GM12878 (cell line): ENCODE measurements at regions not wholly inside any gene's neighbourhood (a gene's known extent, or its start where the extent isn't known, plus 50 kb on each side); places are given as distances from the start of the nearest gene placed in this dataset.

ENCODE experiments used
- CBX3 ChIP-seq: fragments of 200-600 bp; sonication (generic); IDR thresholded peaks from 2 replicates; pipeline ENCODE4 v1.6.1; 2016; ENCODE audit warnings: low read depth, borderline replicate concordance
- CREB1 ChIP-seq: IDR thresholded peaks from 2 replicates; pipeline ENCODE4 v1.6.1; 2012; ENCODE audit warnings: low read depth, mild to moderate bottlenecking, inconsistent platforms
- EGR1 ChIP-seq, 2 experiments: IDR thresholded peaks; 1 replicate in 1 of 2; 2 replicates in 1 of 2; pipeline ENCODE4 v1.6.1; 2011 to 2012; ENCODE audit warnings: low read depth in 2 of 2, low read length in 2 of 2, borderline replicate concordance in 1 of 2, mild to moderate bottlenecking in 1 of 2, moderate library complexity in 1 of 2
- IKZF2 ChIP-seq, 2 experiments: fragments of 450-650 bp; IDR thresholded peaks; 2 replicates each; pipeline ENCODE4 v1.6.1; 2017; ENCODE audit warnings: mild to moderate bottlenecking in 2 of 2, moderate library complexity in 2 of 2
- JUNB ChIP-seq: IDR thresholded peaks from 2 replicates; pipeline ENCODE4 v1.6.1; 2016; ENCODE audit warnings: antibody characterized with exemption, mild to moderate bottlenecking
- KLF5 ChIP-seq: fragments of 450-650 bp; IDR thresholded peaks from 2 replicates; pipeline ENCODE4 v1.6.1; 2014; ENCODE audit warnings: mild to moderate bottlenecking; ENCODE audit not compliant: partially characterized antibody
- MTA2 ChIP-seq: fragments of 450-650 bp; IDR thresholded peaks from 2 replicates; pipeline ENCODE4 v1.6.1; 2016; ENCODE audit warnings: low read depth, mild to moderate bottlenecking, moderate library complexity
- STAT3 ChIP-seq: IDR thresholded peaks from 2 replicates; pipeline ENCODE4 v1.6.1; 2011; ENCODE audit warnings: low read depth, low read length, improper control_type of control experiment
- SUZ12 ChIP-seq: fragments of 200-600 bp; sonication (generic); IDR thresholded peaks from one replicate; pipeline ENCODE4 v1.6.1; 2018; ENCODE audit warnings: antibody characterized with exemption, mild to moderate bottlenecking; ENCODE audit not compliant: unreplicated experiment
- TAF1 ChIP-seq: IDR thresholded peaks from 2 replicates; pipeline ENCODE4 v1.6.1; 2011; ENCODE audit warnings: mild to moderate bottlenecking, low read depth, low read length, borderline replicate concordance
- ZNF24 ChIP-seq: fragments of 450-650 bp; IDR thresholded peaks from 2 replicates; pipeline ENCODE4 v1.6.1; 2017; ENCODE audit warnings: antibody characterized with exemption, mild to moderate bottlenecking
- ZZZ3 ChIP-seq: IDR thresholded peaks from 2 replicates; pipeline ENCODE4 v1.6.1; 2011; ENCODE audit warnings: low read depth; ENCODE audit not compliant: control insufficient read depth, insufficient read length
- TF ChIP-seq, protein P1 (sequence below): IDR thresholded peaks from 2 replicates; pipeline ENCODE4 v1.6.1; 2011; ENCODE audit warnings: low read depth, low read length, improper control_type of control experiment, borderline replicate concordance
- TF ChIP-seq, protein P2 (sequence below): IDR thresholded peaks from 2 replicates; pipeline ENCODE4 v1.6.1; 2012; ENCODE audit warnings: low read depth, low read length, improper control_type of control experiment
- TF ChIP-seq, protein P3 (sequence below): IDR thresholded peaks from 2 replicates; pipeline ENCODE4 v1.6.1; 2011; ENCODE audit warnings: borderline replicate concordance, low read depth, mild to moderate bottlenecking, moderate library complexity, low read length; ENCODE audit not compliant: insufficient read depth, poor library complexity, severe bottlenecking
- TF ChIP-seq, protein P4 (sequence below): fragments of 450-650 bp; IDR thresholded peaks from 2 replicates; pipeline ENCODE4 v1.6.1; 2017; ENCODE audit warnings: low read depth, mild to moderate bottlenecking, moderate library complexity
- TF ChIP-seq, protein P5 (sequence below): IDR thresholded peaks from 2 replicates; pipeline ENCODE4 v1.6.1; 2012; ENCODE audit warnings: low read length, inconsistent platforms
- TF ChIP-seq, protein P6 (sequence below): IDR thresholded peaks from 2 replicates; pipeline ENCODE4 v1.6.1; 2012; ENCODE audit warnings: low read depth, low read length, improper control_type of control experiment
- TF ChIP-seq, protein P7 (sequence below): fragments of 450-650 bp; IDR thresholded peaks from 2 replicates; pipeline ENCODE4 v1.6.1; 2016; ENCODE audit warnings: mild to moderate bottlenecking, moderate library complexity, borderline replicate concordance

DNA sequence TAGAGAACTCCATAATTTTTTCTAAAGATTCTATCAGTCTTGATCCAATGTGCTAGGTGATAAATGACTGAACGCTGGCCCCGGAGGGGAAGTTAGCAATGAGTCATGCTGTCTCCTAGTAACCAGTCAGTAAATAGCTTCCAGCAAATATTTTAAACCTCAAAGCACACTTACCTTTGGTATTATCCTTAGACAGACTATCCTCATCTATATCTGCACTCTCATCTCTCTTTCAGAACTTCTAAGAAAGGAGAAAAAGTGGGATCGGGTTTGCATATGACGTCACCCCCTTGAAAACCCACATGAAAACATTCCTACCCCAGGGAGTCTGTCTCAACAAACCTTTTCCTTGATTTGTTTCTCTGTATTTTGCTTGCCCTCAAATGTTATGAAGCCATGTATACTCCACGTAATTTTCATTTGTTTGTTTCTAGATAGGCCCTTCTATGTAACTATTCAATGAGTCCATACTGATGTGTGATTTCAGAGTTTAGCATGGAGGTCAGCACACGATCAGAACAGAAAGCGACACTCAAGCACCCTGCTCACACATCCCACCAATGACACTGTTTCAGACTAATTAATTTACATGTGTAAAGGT, 174.9 kb upstream of the NRP1 start (continued):
- TF ChIP-seq, protein P1, sequence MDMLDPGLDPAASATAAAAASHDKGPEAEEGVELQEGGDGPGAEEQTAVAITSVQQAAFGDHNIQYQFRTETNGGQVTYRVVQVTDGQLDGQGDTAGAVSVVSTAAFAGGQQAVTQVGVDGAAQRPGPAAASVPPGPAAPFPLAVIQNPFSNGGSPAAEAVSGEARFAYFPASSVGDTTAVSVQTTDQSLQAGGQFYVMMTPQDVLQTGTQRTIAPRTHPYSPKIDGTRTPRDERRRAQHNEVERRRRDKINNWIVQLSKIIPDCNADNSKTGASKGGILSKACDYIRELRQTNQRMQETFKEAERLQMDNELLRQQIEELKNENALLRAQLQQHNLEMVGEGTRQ = no peak
- peak; percentile 84 to 87 for TF ChIP-seq IKZF2 (IDR thresholded peaks at IDR 0.05)
- TF ChIP-seq, protein P2, sequence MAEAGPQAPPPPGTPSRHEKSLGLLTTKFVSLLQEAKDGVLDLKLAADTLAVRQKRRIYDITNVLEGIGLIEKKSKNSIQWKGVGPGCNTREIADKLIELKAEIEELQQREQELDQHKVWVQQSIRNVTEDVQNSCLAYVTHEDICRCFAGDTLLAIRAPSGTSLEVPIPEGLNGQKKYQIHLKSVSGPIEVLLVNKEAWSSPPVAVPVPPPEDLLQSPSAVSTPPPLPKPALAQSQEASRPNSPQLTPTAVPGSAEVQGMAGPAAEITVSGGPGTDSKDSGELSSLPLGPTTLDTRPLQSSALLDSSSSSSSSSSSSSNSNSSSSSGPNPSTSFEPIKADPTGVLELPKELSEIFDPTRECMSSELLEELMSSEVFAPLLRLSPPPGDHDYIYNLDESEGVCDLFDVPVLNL = no peak
- TF ChIP-seq, protein P3, sequence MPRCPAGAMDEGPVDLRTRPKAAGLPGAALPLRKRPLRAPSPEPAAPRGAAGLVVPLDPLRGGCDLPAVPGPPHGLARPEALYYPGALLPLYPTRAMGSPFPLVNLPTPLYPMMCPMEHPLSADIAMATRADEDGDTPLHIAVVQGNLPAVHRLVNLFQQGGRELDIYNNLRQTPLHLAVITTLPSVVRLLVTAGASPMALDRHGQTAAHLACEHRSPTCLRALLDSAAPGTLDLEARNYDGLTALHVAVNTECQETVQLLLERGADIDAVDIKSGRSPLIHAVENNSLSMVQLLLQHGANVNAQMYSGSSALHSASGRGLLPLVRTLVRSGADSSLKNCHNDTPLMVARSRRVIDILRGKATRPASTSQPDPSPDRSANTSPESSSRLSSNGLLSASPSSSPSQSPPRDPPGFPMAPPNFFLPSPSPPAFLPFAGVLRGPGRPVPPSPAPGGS = no peak
- no peak for TF ChIP-seq EGR1 (IDR thresholded peaks at IDR 0.05; ENCODE audit: borderline replicate concordance in 1 of 2, low read depth in 2 of 2, low read length in 2 of 2)
- no peak for TF ChIP-seq CREB1
- TF ChIP-seq KLF5 = no peak
- TF ChIP-seq JUNB = peak; percentile 80
- TF ChIP-seq, protein P4, sequence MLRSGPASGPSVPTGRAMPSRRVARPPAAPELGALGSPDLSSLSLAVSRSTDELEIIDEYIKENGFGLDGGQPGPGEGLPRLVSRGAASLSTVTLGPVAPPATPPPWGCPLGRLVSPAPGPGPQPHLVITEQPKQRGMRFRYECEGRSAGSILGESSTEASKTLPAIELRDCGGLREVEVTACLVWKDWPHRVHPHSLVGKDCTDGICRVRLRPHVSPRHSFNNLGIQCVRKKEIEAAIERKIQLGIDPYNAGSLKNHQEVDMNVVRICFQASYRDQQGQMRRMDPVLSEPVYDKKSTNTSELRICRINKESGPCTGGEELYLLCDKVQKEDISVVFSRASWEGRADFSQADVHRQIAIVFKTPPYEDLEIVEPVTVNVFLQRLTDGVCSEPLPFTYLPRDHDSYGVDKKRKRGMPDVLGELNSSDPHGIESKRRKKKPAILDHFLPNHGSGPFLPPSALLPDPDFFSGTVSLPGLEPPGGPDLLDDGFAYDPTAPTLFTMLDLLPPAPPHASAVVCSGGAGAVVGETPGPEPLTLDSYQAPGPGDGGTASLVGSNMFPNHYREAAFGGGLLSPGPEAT = peak; percentile 75; the same call in 1 of the 2 replicates
- TF ChIP-seq, protein P5, sequence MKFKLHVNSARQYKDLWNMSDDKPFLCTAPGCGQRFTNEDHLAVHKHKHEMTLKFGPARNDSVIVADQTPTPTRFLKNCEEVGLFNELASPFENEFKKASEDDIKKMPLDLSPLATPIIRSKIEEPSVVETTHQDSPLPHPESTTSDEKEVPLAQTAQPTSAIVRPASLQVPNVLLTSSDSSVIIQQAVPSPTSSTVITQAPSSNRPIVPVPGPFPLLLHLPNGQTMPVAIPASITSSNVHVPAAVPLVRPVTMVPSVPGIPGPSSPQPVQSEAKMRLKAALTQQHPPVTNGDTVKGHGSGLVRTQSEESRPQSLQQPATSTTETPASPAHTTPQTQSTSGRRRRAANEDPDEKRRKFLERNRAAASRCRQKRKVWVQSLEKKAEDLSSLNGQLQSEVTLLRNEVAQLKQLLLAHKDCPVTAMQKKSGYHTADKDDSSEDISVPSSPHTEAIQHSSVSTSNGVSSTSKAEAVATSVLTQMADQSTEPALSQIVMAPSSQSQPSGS = no peak; the same call in 1 of the 2 replicates
- TF ChIP-seq MTA2 = peak; percentile 62; the same call in 1 of the 2 replicates
- TF ChIP-seq ZNF24 = no peak
- no peak for TF ChIP-seq ZZZ3
- no peak for TF ChIP-seq STAT3
- TF ChIP-seq CBX3 = no peak
- no peak for TF ChIP-seq SUZ12
- TF ChIP-seq, protein P6, sequence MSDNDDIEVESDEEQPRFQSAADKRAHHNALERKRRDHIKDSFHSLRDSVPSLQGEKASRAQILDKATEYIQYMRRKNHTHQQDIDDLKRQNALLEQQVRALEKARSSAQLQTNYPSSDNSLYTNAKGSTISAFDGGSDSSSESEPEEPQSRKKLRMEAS = no peak
- TF ChIP-seq, protein P7, sequence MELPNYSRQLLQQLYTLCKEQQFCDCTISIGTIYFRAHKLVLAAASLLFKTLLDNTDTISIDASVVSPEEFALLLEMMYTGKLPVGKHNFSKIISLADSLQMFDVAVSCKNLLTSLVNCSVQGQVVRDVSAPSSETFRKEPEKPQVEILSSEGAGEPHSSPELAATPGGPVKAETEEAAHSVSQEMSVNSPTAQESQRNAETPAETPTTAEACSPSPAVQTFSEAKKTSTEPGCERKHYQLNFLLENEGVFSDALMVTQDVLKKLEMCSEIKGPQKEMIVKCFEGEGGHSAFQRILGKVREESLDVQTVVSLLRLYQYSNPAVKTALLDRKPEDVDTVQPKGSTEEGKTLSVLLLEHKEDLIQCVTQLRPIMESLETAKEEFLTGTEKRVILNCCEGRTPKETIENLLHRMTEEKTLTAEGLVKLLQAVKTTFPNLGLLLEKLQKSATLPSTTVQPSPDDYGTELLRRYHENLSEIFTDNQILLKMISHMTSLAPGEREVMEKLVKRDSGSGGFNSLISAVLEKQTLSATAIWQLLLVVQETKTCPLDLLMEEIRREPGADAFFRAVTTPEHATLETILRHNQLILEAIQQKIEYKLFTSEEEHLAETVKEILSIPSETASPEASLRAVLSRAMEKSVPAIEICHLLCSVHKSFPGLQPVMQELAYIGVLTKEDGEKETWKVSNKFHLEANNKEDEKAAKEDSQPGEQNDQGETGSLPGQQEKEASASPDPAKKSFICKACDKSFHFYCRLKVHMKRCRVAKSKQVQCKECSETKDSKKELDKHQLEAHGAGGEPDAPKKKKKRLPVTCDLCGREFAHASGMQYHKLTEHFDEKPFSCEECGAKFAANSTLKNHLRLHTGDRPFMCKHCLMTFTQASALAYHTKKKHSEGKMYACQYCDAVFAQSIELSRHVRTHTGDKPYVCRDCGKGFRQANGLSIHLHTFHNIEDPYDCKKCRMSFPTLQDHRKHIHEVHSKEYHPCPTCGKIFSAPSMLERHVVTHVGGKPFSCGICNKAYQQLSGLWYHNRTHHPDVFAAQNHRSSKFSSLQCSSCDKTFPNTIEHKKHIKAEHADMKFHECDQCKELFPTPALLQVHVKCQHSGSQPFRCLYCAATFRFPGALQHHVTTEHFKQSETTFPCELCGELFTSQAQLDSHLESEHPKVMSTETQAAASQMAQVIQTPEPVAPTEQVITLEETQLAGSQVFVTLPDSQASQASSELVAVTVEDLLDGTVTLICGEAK = no peak; the same call in 1 of the 2 replicates
- TF ChIP-seq TAF1 = no peak
